Heart left ventricle (tissue), 16 donors: ENCODE measurements at regions not wholly inside any gene's neighbourhood (a gene's known extent, or its start where the extent isn't known, plus 50 kb on each side); places are given as distances from the start of the nearest gene placed in this dataset.

Experiments
- ATAC-seq, 4 donors: fragments of 200-7000 bp; cut with Tn5 transposase; one replicate each; pipeline ENCODE4 v1.9.1; 2020 to 2022; ENCODE audit warnings: moderate library complexity in 4 of 4, mild to moderate bottlenecking in 3 of 4, moderate number of reproducible peaks in 1 of 4
- DNase-seq, 5 donors: peaks; one replicate each; pipeline ENCODE4 v3.0.0-alpha.2; 2020
- H3K27ac ChIP-seq, 12 donors: fragments of 200-600 bp; sonication (generic) in 4 of 12; one replicate each; pipeline versions ENCODE4 v1.5.0 to v1.8.0; 2016 to 2022; ENCODE audit warnings: mild to moderate bottlenecking in 2 of 12
- H3K27me3 ChIP-seq, 9 donors: fragments of 200-600 bp; sonication (generic) in 2 of 9; one replicate each; pipeline versions ENCODE4 v1.5.1 to v1.8.0; 2016 to 2022; ENCODE audit warnings: mild to moderate bottlenecking in 3 of 9
- H3K36me3 ChIP-seq, 9 donors: fragments of 200-600 bp; sonication (generic) in 2 of 9; one replicate each; pipeline versions ENCODE4 v1.5.0 to v1.8.0; 2018 to 2022; ENCODE audit warnings: mild to moderate bottlenecking in 2 of 9
- H3K4me1 ChIP-seq, 12 donors: fragments of 200-600 bp; sonication (generic) in 4 of 12; one replicate each; pipeline versions ENCODE4 v1.5.0 to v1.8.0; 2016 to 2022; ENCODE audit warnings: mild to moderate bottlenecking in 3 of 12
- H3K4me3 ChIP-seq, 12 donors: fragments of 200-600 bp; sonication (generic) in 4 of 12; one replicate each; pipeline versions ENCODE4 v1.5.0 to v1.8.0; 2017 to 2022; ENCODE audit warnings: mild to moderate bottlenecking in 9 of 12, moderate library complexity in 4 of 12
- H3K9me3 ChIP-seq, 12 donors: fragments of 200-600 bp; sonication (generic) in 4 of 12; one replicate each; pipeline versions ENCODE4 v1.5.0 to v1.8.0; 2016 to 2022; ENCODE audit warnings: mild to moderate bottlenecking in 1 of 12
- CTCF ChIP-seq, 12 donors: fragments of 200-600 bp; sonication (generic) in 4 of 12; IDR thresholded peaks; one replicate each; pipeline versions ENCODE4 v1.5.0 to v1.8.0; 2018 to 2022; ENCODE audit warnings: antibody characterized with exemption in 12 of 12, mild to moderate bottlenecking in 5 of 12
- POLR2A ChIP-seq, 2 donors: fragments of 450-650 bp; IDR thresholded peaks; one replicate each; pipeline ENCODE4 v1.6.1; 2017; ENCODE audit warnings: antibody characterized with exemption in 2 of 2, mild to moderate bottlenecking in 2 of 2, moderate library complexity in 2 of 2
- WGBS, 4 donors: extraction: QIAGEN DNeasy Blood & Tissue Kit in 2 of 4; methylation state at CpG; one replicate each; pipeline versions ENCODE4 v1.1.5 to v1.1.7; 2013 to 2018; 5-methylcytosine and 5-hydroxymethylcytosine counted together
- intact Hi-C, 10 donors: fragments of 100-400 bp; cut with DNase I; formaldehyde crosslinking; loops; one replicate each; pipeline versions ENCODE4 v1.11.1 to v1.14.2; 2022
- donor health status: ischemic (EF 13 %, LVEDD 7.1; RV severe dilation, severe dysfunction).
- donor health status: healthy with polysubstance abuse.
- donor health status: DM: no; HTN: yes; CAD: no.
- donor health status: DM: no; HTN: no; CAD: no.
- donor health status: ischemic (EF 25% LVEDD 6.9; RV normal size, moderate dysfunction).
- donor health status: ischemic (EF 25% LVEDD 5.7; RV mildly dilated, moderate dysfunction).
- donor health status: healthy.
- donor health status: DM: yes; HTN: yes; CAD: no.
- donor health status: ischemic (EF 35%, LVEDD 5.7; RV mildly dilated, moderate dysfunction).
- donor health status: nonischemic (EF 11% LVEDD 7.7; RV severe dilation, severe dysfunction).
- donor health status: DM: yes; HTN: yes; CAD: no.
- donor health status: PGD.
- donor health status: ischemic (EF 29% LVEDD 5.4; RV normal size, mild dysfunction).
- donor health status: nonischemic (EF 23%, LVEDD 6.1; RV moderate dilation, normal function).

- Histone ChIP-seq H3K27ac (no peak overlapping the region), H3K27me3 (no peaks in the 10 kb centered on the region), H3K4me1 (peaks cover 0 to 2% (median 0%) of the 10 kb centered on the region in 12 donors), H3K9me3 (no peaks in the 10 kb centered on the region), H3K4me3 (no peak overlapping the region), H3K36me3 (no peaks in the 10 kb centered on the region)
- ATAC-seq (no peak), DNase-seq (no peak)
- WGBS, 4 donors, result 79 to 100% (median 90%) methylated on average over 1 of the region's 1 CpG
- intact Hi-C loops, result no loop called here
- TF ChIP-seq POLR2A (IDR thresholded peaks at IDR 0.05) (no peak), CTCF (IDR thresholded peaks at IDR 0.05) (no peak)
These were observed 293.0 kb upstream of the NPSR1 start for GRCh38 chr7:34365011-34365410.

GRCh38 chr7:34365611-34366010 lies 292.4 kb upstream of the NPSR1 start:
- Histone ChIP-seq H3K27ac (no peak overlapping the region), H3K36me3 (no peaks in the 10 kb centered on the region), H3K4me1 (peaks cover 0 to 2% (median 0%) of the 10 kb centered on the region in 12 donors), H3K27me3 (no peaks in the 10 kb centered on the region), H3K4me3 (no peak overlapping the region), H3K9me3 (no peaks in the 10 kb centered on the region)
- TF ChIP-seq POLR2A (IDR thresholded peaks at IDR 0.05) (no peak), CTCF (IDR thresholded peaks at IDR 0.05) (no peak)
- intact Hi-C loops, result no loop called here
- WGBS, 4 donors, result 88 to 98% (median 94%) methylated on average over 5 of the region's 5 CpGs
- ATAC-seq (no peak), DNase-seq (no peak)

- Histone ChIP-seq H3K9me3 (peaks cover 0 to 5% (median 0%) of the 10 kb centered on the region in 12 donors), H3K36me3 (no peaks in the 10 kb centered on the region), H3K4me1 (no peaks in the 10 kb centered on the region), H3K27me3 (no peaks in the 10 kb centered on the region), H3K27ac (no peak overlapping the region), H3K4me3 (no peak overlapping the region)
- intact Hi-C loops, result no loop called here
- WGBS, 4 donors, result 87 to 92% (median 89%) methylated on average over 4 of the region's 4 CpGs
- ATAC-seq (no peak), DNase-seq (no peak)
- TF ChIP-seq CTCF (IDR thresholded peaks at IDR 0.05) (no peak), POLR2A (IDR thresholded peaks at IDR 0.05) (no peak)
These were observed 286.1 kb upstream of the NPSR1 start for GRCh38 chr7:34371922-34372321.

GRCh38 chr7:34373940-34374339 lies 284.1 kb upstream of the NPSR1 start:
- WGBS, 4 donors, result 41 to 46% (median 43%) methylated on average over 1 of the region's 1 CpG
- peaks cover 0 to 5% (median 0%) of the 10 kb centered on the region in 12 donors for H3K9me3 ChIP-seq
- H3K27me3 ChIP-seq, result no peaks in the 10 kb centered on the region
- H3K27ac ChIP-seq, result no peak overlapping the region
- intact Hi-C loops, result no loop called here
- no peaks in the 10 kb centered on the region for H3K4me1 ChIP-seq
- no peaks in the 10 kb centered on the region for H3K36me3 ChIP-seq
- no peak for TF ChIP-seq POLR2A (IDR thresholded peaks at IDR 0.05)
- no peak for TF ChIP-seq CTCF (IDR thresholded peaks at IDR 0.05)
- no peak for DNase-seq
- ATAC-seq, result no peak
- H3K4me3 ChIP-seq, result no peak overlapping the region
